Trophoblast cell (in vitro differentiated cells and primary cell): ENCODE measurements at regions not wholly inside any gene's neighbourhood (a gene's known extent, or its start where the extent isn't known, plus 50 kb on each side); places are given as distances from the start of the nearest gene placed in this dataset.

Experiments
- DNase-seq, 2 donors: peaks; one replicate each; pipeline ENCODE4 v3.0.0-alpha.2; 2016
- H2AFZ ChIP-seq: 2 replicates; pipeline ENCODE4 v1.6.1; 2013; ENCODE audit warnings: low read length, moderate library complexity, mild to moderate bottlenecking; ENCODE audit not compliant: insufficient read depth, poor library complexity
- H2AK5ac ChIP-seq: 2 replicates; pipeline ENCODE4 v1.6.1; 2013; ENCODE audit warnings: mild to moderate bottlenecking, low read length
- H2BK120ac ChIP-seq: 2 replicates; pipeline ENCODE4 v1.6.1; 2013; ENCODE audit warnings: low read length, mild to moderate bottlenecking, moderate library complexity; ENCODE audit not compliant: insufficient read depth, poor library complexity
- H2BK12ac ChIP-seq: 2 replicates; pipeline ENCODE4 v1.6.1; 2013; ENCODE audit warnings: mild to moderate bottlenecking, low read length, moderate library complexity
- H2BK5ac ChIP-seq: 2 replicates; pipeline ENCODE4 v1.6.1; 2013; ENCODE audit warnings: low read length, low read depth, moderate library complexity, mild to moderate bottlenecking; ENCODE audit not compliant: poor library complexity
- H3K14ac ChIP-seq: 2 replicates; pipeline ENCODE4 v1.6.1; 2013; ENCODE audit warnings: mild to moderate bottlenecking, low read length
- H3K18ac ChIP-seq: 2 replicates; pipeline ENCODE4 v1.6.1; 2013; ENCODE audit warnings: mild to moderate bottlenecking, low read length
- H3K23ac ChIP-seq: 2 replicates; pipeline ENCODE4 v1.6.1; 2013; ENCODE audit warnings: low read length
- H3K27ac ChIP-seq: 2 replicates; pipeline ENCODE4 v1.5.1; 2013; ENCODE audit warnings: low read depth, mild to moderate bottlenecking, inconsistent platforms, low read length, moderate library complexity
- H3K27me3 ChIP-seq: 2 replicates; pipeline ENCODE4 v1.6.1; 2013; ENCODE audit warnings: inconsistent platforms, mild to moderate bottlenecking, low read length, moderate library complexity; ENCODE audit not compliant: insufficient read depth
- H3K36me3 ChIP-seq, 2 experiments: 1 replicate in 1 of 2; 2 replicates in 1 of 2; pipeline ENCODE4 v1.6.1; 2013; ENCODE audit warnings: low read length in 2 of 2, mild to moderate bottlenecking in 2 of 2, moderate library complexity in 1 of 2; ENCODE audit not compliant: insufficient read depth in 2 of 2, control insufficient read depth in 1 of 2
- H3K4ac ChIP-seq: 2 replicates; pipeline ENCODE4 v1.6.1; 2013; ENCODE audit warnings: low read depth, mild to moderate bottlenecking, low read length, moderate library complexity
- H3K4me1 ChIP-seq, 2 experiments: 1 replicate in 1 of 2; 2 replicates in 1 of 2; pipeline ENCODE4 v1.6.1; 2013; ENCODE audit warnings: low read length in 2 of 2, mild to moderate bottlenecking in 2 of 2, moderate library complexity in 1 of 2; ENCODE audit not compliant: insufficient read depth in 2 of 2, control insufficient read depth in 1 of 2
- H3K4me2 ChIP-seq: 2 replicates; pipeline ENCODE4 v1.6.1; 2013; ENCODE audit warnings: inconsistent platforms, mild to moderate bottlenecking, low read length, moderate library complexity
- H3K4me3 ChIP-seq: 2 replicates; pipeline ENCODE4 v1.5.1; 2013; ENCODE audit warnings: mild to moderate bottlenecking, low read depth, low read length, inconsistent platforms
- H3K79me1 ChIP-seq: one replicate; pipeline ENCODE4 v1.6.1; 2013; ENCODE audit warnings: low read length
- H3K79me2 ChIP-seq: 2 replicates; pipeline ENCODE4 v1.6.1; 2013; ENCODE audit warnings: low read length, mild to moderate bottlenecking; ENCODE audit not compliant: control insufficient read depth, insufficient read depth, poor library complexity
- H3K9ac ChIP-seq: 2 replicates; pipeline ENCODE4 v1.6.1; 2013; ENCODE audit warnings: mild to moderate bottlenecking, low read length
- H3K9me3 ChIP-seq: 2 replicates; pipeline ENCODE4 v1.6.1; 2013; ENCODE audit warnings: low read depth, mild to moderate bottlenecking, control low read depth, inconsistent platforms, low read length; ENCODE audit not compliant: insufficient read depth
- H4K12ac ChIP-seq: 2 replicates; pipeline ENCODE4 v1.6.1; 2013; ENCODE audit warnings: low read depth, mild to moderate bottlenecking, low read length, moderate library complexity
- H4K8ac ChIP-seq: 2 replicates; pipeline ENCODE4 v1.6.1; 2013; ENCODE audit warnings: low read depth, mild to moderate bottlenecking, low read length, moderate library complexity
- H4K91ac ChIP-seq: one replicate; pipeline ENCODE4 v1.6.1; 2013; ENCODE audit warnings: low read depth, mild to moderate bottlenecking, low read length, moderate library complexity
- WGBS: extraction: QIAGEN DNeasy Blood & Tissue Kit; methylation state at CpG from one replicate; pipeline ENCODE4 v1.1.7; 2013; ENCODE audit warnings: missing lambda C conversion rate; ENCODE audit not compliant: insufficient read length, insufficient coverage; ENCODE audit errors: extremely low coverage; 5-methylcytosine and 5-hydroxymethylcytosine counted together

DNA sequence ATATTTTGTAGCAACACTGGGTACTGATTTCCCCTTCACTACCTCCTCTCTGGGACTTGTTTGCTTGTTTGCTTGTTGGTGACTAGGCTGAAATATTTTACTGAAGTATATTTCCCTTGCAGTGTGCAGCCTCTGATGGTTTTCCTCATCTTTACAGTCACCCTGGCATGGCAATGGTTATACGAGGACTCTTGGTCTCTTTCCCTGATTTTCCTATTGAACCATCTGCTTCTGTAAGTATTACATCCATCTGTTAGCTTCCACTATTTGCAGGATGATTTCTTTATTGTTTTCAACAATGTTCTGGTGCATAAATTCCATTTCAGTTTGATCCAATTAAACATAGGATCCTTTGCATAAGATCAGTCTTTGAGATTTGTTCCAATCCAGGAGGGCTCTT is 465.1 kb downstream of the MEI4 start:
- no peak overlapping the region for H2AK5ac ChIP-seq
- no peak overlapping the region for H3K9ac ChIP-seq
- H2AFZ ChIP-seq, result no peak overlapping the region
- no peak overlapping the region for H2BK120ac ChIP-seq
- no peaks in the 10 kb centered on the region for H3K4me1 ChIP-seq
- DNase-seq, result no peak
- H4K12ac ChIP-seq, result no peak overlapping the region
- H3K79me1 ChIP-seq, result no peaks in the 10 kb centered on the region
- no peaks in the 10 kb centered on the region for H3K27me3 ChIP-seq
- no peak overlapping the region for H3K18ac ChIP-seq
- no peak overlapping the region for H3K4me3 ChIP-seq
- H2BK12ac ChIP-seq, result no peak overlapping the region
- no peak overlapping the region for H3K14ac ChIP-seq
- H3K4ac ChIP-seq, result no peak overlapping the region
- no peak overlapping the region for H3K27ac ChIP-seq
- no peak overlapping the region for H4K91ac ChIP-seq
- no CpG with 5 or more reads among the region's 1 CpG for WGBS
- no peak overlapping the region for H3K4me2 ChIP-seq
- no peak overlapping the region for H3K23ac ChIP-seq
- no peak overlapping the region for H4K8ac ChIP-seq
- no peak overlapping the region for H2BK5ac ChIP-seq
- no peaks in the 10 kb centered on the region for H3K9me3 ChIP-seq
- no peaks in the 10 kb centered on the region for H3K79me2 ChIP-seq
- H3K36me3 ChIP-seq, result no peaks in the 10 kb centered on the region

GRCh38 chr6:78131521-78131920 is 478.7 kb downstream of the MEI4 start:
- no peak overlapping the region for H3K4me2 ChIP-seq
- DNase-seq, result no peak
- no CpG with 5 or more reads among the region's 1 CpG for WGBS

GRCh38 chr6:78132671-78133410 is 480.0 kb downstream of the MEI4 start:
- Histone ChIP-seq H3K4me1 (no peaks in the 10 kb centered on the region), H2BK120ac (no peak overlapping the region), H3K9me3 (peaks cover 3% of the 10 kb centered on the region), H2AK5ac (no peak overlapping the region), H3K4ac (no peak overlapping the region), H3K79me2 (no peaks in the 10 kb centered on the region), H3K23ac (no peak overlapping the region), H3K36me3 (no peaks in the 10 kb centered on the region), H3K27me3 (no peaks in the 10 kb centered on the region), H3K18ac (no peak overlapping the region), H2BK5ac (no peak overlapping the region), H3K4me3 (no peak overlapping the region), H4K12ac (no peak overlapping the region), H3K79me1 (no peaks in the 10 kb centered on the region), H4K8ac (no peak overlapping the region), H3K9ac (no peak overlapping the region), H2AFZ (no peak overlapping the region), H3K27ac (no peak overlapping the region), H3K4me2 (no peak overlapping the region), H2BK12ac (no peak overlapping the region), H3K14ac (no peak overlapping the region), H4K91ac (no peak overlapping the region)
- no peak for DNase-seq
- WGBS, result no CpG with 5 or more reads among the region's 8 CpGs

More at GRCh38 chr6:78131521-78131920, 478.7 kb downstream of the MEI4 start:
- peaks cover 3% of the 10 kb centered on the region for H3K9me3 ChIP-seq
- no peak overlapping the region for H2AFZ ChIP-seq
- no peak overlapping the region for H3K9ac ChIP-seq
- H4K91ac ChIP-seq, result no peak overlapping the region
- no peak overlapping the region for H3K14ac ChIP-seq
- H3K27me3 ChIP-seq, result no peaks in the 10 kb centered on the region
- H2AK5ac ChIP-seq, result no peak overlapping the region
- no peaks in the 10 kb centered on the region for H3K4me1 ChIP-seq
- no peak overlapping the region for H2BK120ac ChIP-seq
- H3K79me1 ChIP-seq, result no peaks in the 10 kb centered on the region
- H3K79me2 ChIP-seq, result no peaks in the 10 kb centered on the region
- H4K12ac ChIP-seq, result no peak overlapping the region
- H4K8ac ChIP-seq, result no peak overlapping the region
- no peak overlapping the region for H3K27ac ChIP-seq
- no peak overlapping the region for H2BK12ac ChIP-seq
- H3K18ac ChIP-seq, result no peak overlapping the region
- no peak overlapping the region for H3K23ac ChIP-seq
- no peak overlapping the region for H3K4ac ChIP-seq
- H2BK5ac ChIP-seq, result no peak overlapping the region
- H3K36me3 ChIP-seq, result no peaks in the 10 kb centered on the region
- no peak overlapping the region for H3K4me3 ChIP-seq

GRCh38 chr6:78150425-78150824 is 497.6 kb downstream of the MEI4 start:
- Histone ChIP-seq H3K4me3 (no peak overlapping the region), H3K27ac (no peak overlapping the region), H3K14ac (no peak overlapping the region), H3K36me3 (no peaks in the 10 kb centered on the region), H2BK12ac (no peak overlapping the region), H3K4me1 (no peaks in the 10 kb centered on the region), H4K12ac (no peak overlapping the region), H3K9me3 (no peaks in the 10 kb centered on the region), H2BK120ac (no peak overlapping the region), H2BK5ac (no peak overlapping the region), H4K91ac (no peak overlapping the region), H3K23ac (no peak overlapping the region), H3K4ac (no peak overlapping the region), H3K18ac (no peak overlapping the region), H3K27me3 (no peaks in the 10 kb centered on the region), H3K4me2 (no peak overlapping the region), H2AK5ac (no peak overlapping the region), H3K79me1 (no peaks in the 10 kb centered on the region), H2AFZ (no peak overlapping the region), H3K9ac (no peak overlapping the region), H4K8ac (no peak overlapping the region), H3K79me2 (no peaks in the 10 kb centered on the region)
- no CpG with 5 or more reads among the region's 3 CpGs for WGBS
- DNase-seq, result no peak
